Upper lobe of left lung (tissue), 6 donors: ENCODE measurements at regions not wholly inside any gene's neighbourhood (a gene's known extent, or its start where the extent isn't known, plus 50 kb on each side); places are given as distances from the start of the nearest gene placed in this dataset.

Experiments used
- ATAC-seq, 2 donors: fragments of 200-7000 bp; cut with Tn5 transposase; one replicate each; pipeline ENCODE4 v1.9.1; 2022; ENCODE audit warnings: mild to moderate bottlenecking in 2 of 2, moderate library complexity in 2 of 2; ENCODE audit not compliant: low FRiP score in 2 of 2
- DNase-seq, 2 donors: peaks; one replicate each; pipeline ENCODE4 v3.0.0-alpha.2; 2019 to 2020
- H3K27ac ChIP-seq, 4 donors: fragments of 200-600 bp; sonication (generic); one replicate each; pipeline ENCODE4 v1.5.1; 2016 to 2019
- H3K27me3 ChIP-seq, 4 donors: fragments of 200-600 bp; sonication (generic); one replicate each; pipeline ENCODE4 v1.5.1; 2017 to 2019
- H3K36me3 ChIP-seq, 4 donors: fragments of 200-600 bp; sonication (generic); one replicate each; pipeline ENCODE4 v1.5.1; 2016 to 2019
- H3K4me1 ChIP-seq, 4 donors: fragments of 200-600 bp; sonication (generic); one replicate each; pipeline ENCODE4 v1.5.1; 2018 to 2019
- H3K4me3 ChIP-seq, 4 donors: fragments of 200-600 bp; sonication (generic); one replicate each; pipeline ENCODE4 v1.5.1; 2017 to 2019; ENCODE audit warnings: mild to moderate bottlenecking in 2 of 4, moderate library complexity in 1 of 4
- H3K9me3 ChIP-seq, 4 donors: fragments of 200-600 bp; sonication (generic); one replicate each; pipeline ENCODE4 v1.5.1; 2018 to 2019
- EP300 ChIP-seq, 4 donors: sonication (generic); formaldehyde crosslinking; IDR thresholded peaks; one replicate each; pipeline ENCODE4 v1.5.1; 2017; ENCODE audit warnings: antibody characterized with exemption in 4 of 4, control low read depth in 2 of 4
- POLR2A ChIP-seq, 4 donors: fragments of 450-650 bp; IDR thresholded peaks; one replicate each; pipeline ENCODE4 v1.5.1; 2016 to 2017; ENCODE audit warnings: antibody characterized with exemption in 4 of 4, mild to moderate bottlenecking in 2 of 4
- POLR2AphosphoS5 ChIP-seq, 2 donors: sonication (generic); formaldehyde crosslinking; IDR thresholded peaks; one replicate each; pipeline ENCODE4 v1.5.1; 2017; ENCODE audit warnings: antibody characterized with exemption in 2 of 2
- WGBS, 2 donors: methylation state at CpG; one replicate each; pipeline ENCODE4 v1.1.5; 2017 to 2018; 5-methylcytosine and 5-hydroxymethylcytosine counted together
- TF ChIP-seq, protein P1 (sequence below), 6 experiments: fragments of 450-650 bp in 4 of 6; fragments of 200-600 bp in 2 of 6; sonication (generic) in 2 of 6; IDR thresholded peaks; one replicate each; pipeline ENCODE4 v1.5.1; 2016 to 2019; ENCODE audit warnings: antibody characterized with exemption in 6 of 6
- donor health status: DM: no; HTN: no; CAD: no; lungs with moderate emphysema.
- donor health status: DM: no; HTN: yes; CAD: no; lungs with severe emphysema.

DNA sequence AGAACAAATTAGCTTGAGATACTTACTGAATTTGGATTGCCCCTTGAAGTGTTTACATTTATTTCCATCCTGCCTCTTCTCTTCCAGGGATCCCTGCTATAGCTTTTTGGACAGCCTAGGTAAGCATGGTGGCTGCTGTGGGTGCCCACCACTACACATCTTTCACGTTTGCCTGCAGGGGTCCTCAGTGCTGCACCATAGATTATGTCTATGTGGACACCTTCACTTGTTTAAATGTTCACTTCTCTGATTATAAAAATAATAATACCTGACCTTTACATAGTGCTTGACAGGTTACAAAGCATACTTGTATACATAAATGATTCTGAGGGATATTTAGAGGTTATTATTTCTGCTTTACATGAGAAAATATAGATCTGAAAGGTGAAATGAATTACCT lies 67.9 kb upstream of the SLC4A4 start:
- Histone ChIP-seq H3K27me3 (no peaks in the 10 kb centered on the region), H3K36me3 (no peaks in the 10 kb centered on the region), H3K27ac (no peak overlapping the region), H3K4me1 (peaks cover 9 to 11% (median 11%) of the 10 kb centered on the region in 4 donors), H3K4me3 (no peak overlapping the region), H3K9me3 (no peaks in the 10 kb centered on the region)
- DNase-seq (no peak), ATAC-seq (no peak)
- TF ChIP-seq, protein P1, sequence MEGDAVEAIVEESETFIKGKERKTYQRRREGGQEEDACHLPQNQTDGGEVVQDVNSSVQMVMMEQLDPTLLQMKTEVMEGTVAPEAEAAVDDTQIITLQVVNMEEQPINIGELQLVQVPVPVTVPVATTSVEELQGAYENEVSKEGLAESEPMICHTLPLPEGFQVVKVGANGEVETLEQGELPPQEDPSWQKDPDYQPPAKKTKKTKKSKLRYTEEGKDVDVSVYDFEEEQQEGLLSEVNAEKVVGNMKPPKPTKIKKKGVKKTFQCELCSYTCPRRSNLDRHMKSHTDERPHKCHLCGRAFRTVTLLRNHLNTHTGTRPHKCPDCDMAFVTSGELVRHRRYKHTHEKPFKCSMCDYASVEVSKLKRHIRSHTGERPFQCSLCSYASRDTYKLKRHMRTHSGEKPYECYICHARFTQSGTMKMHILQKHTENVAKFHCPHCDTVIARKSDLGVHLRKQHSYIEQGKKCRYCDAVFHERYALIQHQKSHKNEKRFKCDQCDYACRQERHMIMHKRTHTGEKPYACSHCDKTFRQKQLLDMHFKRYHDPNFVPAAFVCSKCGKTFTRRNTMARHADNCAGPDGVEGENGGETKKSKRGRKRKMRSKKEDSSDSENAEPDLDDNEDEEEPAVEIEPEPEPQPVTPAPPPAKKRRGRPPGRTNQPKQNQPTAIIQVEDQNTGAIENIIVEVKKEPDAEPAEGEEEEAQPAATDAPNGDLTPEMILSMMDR (IDR thresholded peaks at IDR 0.05), result peak in 2 of 6 experiments; percentile 17 to 19
- no peak for TF ChIP-seq POLR2A (IDR thresholded peaks at IDR 0.05)
- WGBS, 2 donors, result 15 to 29% methylated on average over 1 of the region's 1 CpG

DNA sequence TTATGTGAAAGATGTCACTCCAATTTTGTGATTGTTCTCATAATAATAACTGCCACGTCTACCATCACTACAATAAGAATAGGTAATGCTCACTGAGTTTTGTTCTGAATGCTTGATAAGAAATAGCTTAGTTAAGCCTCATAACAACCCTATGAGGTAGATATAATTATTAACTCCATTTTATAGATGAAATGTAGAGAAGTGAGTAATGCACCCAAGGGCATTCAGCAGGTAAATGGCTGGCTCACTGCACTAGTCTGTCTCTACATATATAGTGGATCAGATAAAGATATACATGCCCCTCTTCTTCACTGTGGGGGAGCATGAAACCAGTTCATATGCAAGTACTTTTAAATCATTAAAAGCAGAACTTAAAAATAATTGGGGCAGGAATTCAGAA lies 65.8 kb upstream of the SLC4A4 start:
- 85 to 86% methylated on average over 1 of the region's 1 CpG for WGBS, 2 donors
- Histone ChIP-seq H3K4me1 (peaks cover 4 to 11% (median 10%) of the 10 kb centered on the region in 4 donors), H3K36me3 (no peaks in the 10 kb centered on the region), H3K27ac (no peak overlapping the region), H3K27me3 (no peaks in the 10 kb centered on the region), H3K9me3 (no peaks in the 10 kb centered on the region), H3K4me3 (no peak overlapping the region)
- no peak for DNase-seq
- TF ChIP-seq POLR2A (IDR thresholded peaks at IDR 0.05), result no peak
- TF ChIP-seq POLR2AphosphoS5 (IDR thresholded peaks at IDR 0.05), result no peak
- TF ChIP-seq, protein P1 (IDR thresholded peaks at IDR 0.05), result no peak
- TF ChIP-seq EP300 (IDR thresholded peaks at IDR 0.05), result no peak
- no peak for ATAC-seq

DNA sequence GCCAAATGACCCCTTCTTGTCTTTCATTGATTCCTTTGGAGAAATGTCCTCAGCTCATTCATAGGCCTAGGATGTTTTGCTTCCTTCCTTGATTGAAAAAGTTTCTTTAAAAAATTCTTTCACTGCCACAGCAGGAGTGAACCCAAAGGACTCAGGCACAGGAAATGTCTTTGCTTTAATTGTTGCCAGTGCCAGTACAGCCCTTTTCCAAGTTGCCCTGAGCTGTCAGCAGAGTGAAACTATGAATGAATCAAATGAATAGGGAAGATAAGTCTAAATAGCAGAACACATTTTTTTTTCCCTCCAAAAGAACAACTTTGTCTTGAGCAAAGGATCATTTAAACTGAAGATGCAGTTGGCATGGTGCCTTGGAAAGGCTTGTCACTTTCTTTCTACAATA lies 63.8 kb upstream of the SLC4A4 start:
- Histone ChIP-seq H3K9me3 (no peaks in the 10 kb centered on the region), H3K27ac (no peak overlapping the region), H3K4me3 (no peak overlapping the region), H3K4me1 (peaks cover 4 to 11% (median 10%) of the 10 kb centered on the region in 4 donors), H3K36me3 (no peaks in the 10 kb centered on the region), H3K27me3 (no peaks in the 10 kb centered on the region)
- no peak for DNase-seq
- no peak for ATAC-seq
- TF ChIP-seq POLR2AphosphoS5 (IDR thresholded peaks at IDR 0.05) (no peak), POLR2A (IDR thresholded peaks at IDR 0.05) (no peak), EP300 (IDR thresholded peaks at IDR 0.05) (no peak)
- TF ChIP-seq, protein P1 (IDR thresholded peaks at IDR 0.05), result no peak

DNA sequence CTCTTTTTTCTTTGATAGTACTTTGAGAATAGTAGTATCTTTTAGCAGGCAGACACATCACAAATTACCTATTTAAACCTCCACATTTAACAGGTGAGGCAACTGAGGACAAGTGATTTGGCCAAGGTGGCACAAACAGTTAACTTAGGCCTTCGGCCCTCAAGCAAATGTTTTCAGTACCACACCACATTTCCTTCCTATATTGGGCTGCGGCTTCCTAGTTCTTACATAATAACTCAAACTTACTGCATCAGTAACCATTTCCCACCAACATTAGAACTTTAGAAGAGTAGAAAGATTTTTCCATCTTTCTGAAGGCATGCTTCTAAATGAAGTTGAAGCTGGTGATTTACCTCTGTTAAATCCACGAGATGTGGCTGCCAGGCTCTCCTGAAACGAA lies 63.2 kb upstream of the SLC4A4 start:
- Histone ChIP-seq H3K27me3 (no peaks in the 10 kb centered on the region), H3K4me3 (no peak overlapping the region), H3K27ac (no peak overlapping the region), H3K4me1 (peaks cover 4 to 11% (median 10%) of the 10 kb centered on the region in 4 donors), H3K36me3 (no peaks in the 10 kb centered on the region), H3K9me3 (no peaks in the 10 kb centered on the region)
- 15 to 23% methylated on average over 4 of the region's 4 CpGs for WGBS, 2 donors
- DNase-seq, result no peak
- no peak for ATAC-seq
- no peak for TF ChIP-seq POLR2AphosphoS5 (IDR thresholded peaks at IDR 0.05)
- TF ChIP-seq EP300 (IDR thresholded peaks at IDR 0.05), result no peak
- no peak for TF ChIP-seq POLR2A (IDR thresholded peaks at IDR 0.05)
- TF ChIP-seq, protein P1 (IDR thresholded peaks at IDR 0.05), result no peak

DNA sequence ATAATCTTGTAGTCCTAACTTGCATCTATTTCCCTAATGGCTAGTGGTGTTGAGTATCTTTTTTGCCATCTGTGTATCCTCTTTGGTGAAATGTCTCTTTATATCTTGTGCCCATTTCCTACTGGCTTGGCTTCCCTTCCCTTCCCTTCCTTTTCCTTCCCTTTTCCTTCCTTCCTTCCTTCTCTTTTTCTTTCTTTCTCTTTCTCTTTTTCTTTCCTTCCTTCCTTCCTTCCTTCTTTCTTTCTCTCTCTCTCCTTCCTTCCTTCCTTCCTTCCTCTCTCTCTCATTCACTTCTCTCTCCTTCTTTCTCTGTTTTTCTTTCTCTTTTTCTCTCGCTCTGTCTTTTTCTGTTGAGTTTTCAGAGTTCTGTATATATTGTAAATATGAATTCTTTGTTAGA lies 61.5 kb upstream of the SLC4A4 start:
- ATAC-seq (no peak), DNase-seq (no peak)
- Histone ChIP-seq H3K27me3 (no peaks in the 10 kb centered on the region), H3K27ac (no peak overlapping the region), H3K36me3 (no peaks in the 10 kb centered on the region), H3K9me3 (no peaks in the 10 kb centered on the region), H3K4me1 (peaks cover 4 to 11% (median 10%) of the 10 kb centered on the region in 4 donors), H3K4me3 (no peak overlapping the region)
- TF ChIP-seq POLR2AphosphoS5 (IDR thresholded peaks at IDR 0.05) (no peak), POLR2A (IDR thresholded peaks at IDR 0.05) (no peak), EP300 (IDR thresholded peaks at IDR 0.05) (no peak)
- 100% methylated on average over 1 of the region's 1 CpG for WGBS, 2 donors
